Activated naive CD4-positive, alpha-beta T cell treated with Interleukin-2 at 50 U/mL for 16 hours (primary cell): ENCODE measurements at regions not wholly inside any gene's neighbourhood (a gene's known extent, or its start where the extent isn't known, plus 50 kb on each side); places are given as distances from the start of the nearest gene placed in this dataset.
"Not testable (repeated sequence)": the region's sequence is repeated elsewhere in the genome, so short reads cannot be mapped to it uniquely, and the experiment has no call there.

Source experiments
- DNase-seq: peaks from one replicate; pipeline ENCODE4 v3.0.0-alpha.2; 2020

DNA sequence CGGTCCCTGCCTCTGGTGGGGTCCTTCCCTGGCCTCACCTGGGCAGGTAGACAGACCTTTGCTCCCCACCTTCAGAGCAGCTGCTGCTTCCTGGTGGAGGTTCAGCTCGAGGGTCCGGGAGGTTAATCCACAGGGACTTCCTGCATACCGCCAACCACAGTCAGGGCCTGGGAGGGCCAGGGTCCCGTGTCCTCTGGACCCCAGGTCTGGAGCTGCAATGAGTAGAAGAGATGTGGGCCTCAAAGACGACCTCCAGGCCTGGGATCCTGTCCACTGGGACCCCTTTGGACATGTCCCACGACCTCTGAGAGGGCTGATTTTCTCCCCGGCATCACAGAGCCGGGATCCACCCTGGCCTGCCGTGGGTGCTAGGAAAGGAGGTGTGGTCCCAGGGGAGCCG lies 223.3 kb upstream of the TCERG1L start:
- no peak for DNase-seq

DNA sequence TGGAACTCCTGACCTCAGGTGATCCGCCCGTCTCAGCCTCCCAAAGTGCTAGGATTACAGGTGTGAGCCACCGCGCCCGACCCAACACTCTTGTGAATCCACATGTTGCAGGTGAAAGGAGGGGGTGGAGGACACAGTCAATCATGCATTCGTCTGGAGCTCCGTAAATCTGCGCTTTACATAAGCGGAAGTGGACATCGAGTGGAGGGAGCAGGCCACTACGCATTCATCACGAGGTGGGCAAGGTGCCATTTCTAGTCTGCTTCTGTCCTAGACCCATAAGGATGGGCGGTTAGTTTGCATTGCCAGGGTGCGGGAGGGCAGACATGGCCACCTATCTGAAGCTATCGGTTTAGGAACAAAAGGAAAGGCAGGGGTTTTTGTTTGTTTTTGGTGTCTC lies 225.2 kb upstream of the TCERG1L start:
- no peak for DNase-seq

DNA sequence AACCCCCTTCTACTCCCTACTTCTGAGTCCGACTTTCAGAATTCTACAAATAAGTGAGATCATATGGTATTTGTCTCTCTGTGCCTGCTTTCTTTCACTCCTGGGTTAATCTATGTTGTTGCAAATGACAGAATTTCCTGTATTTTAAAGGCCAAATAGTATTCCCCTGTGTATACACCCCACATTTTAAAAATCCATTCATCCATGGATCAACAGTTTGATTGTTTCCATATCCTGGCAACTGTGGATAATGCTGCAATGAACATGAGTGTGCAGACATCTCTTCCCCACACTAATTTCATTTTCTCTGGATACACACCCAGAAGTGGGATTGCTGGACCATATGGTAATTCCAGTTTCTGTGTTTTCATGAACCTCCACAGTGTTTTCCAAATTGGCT lies 225.8 kb upstream of the TCERG1L start:
- no peak for DNase-seq

DNA sequence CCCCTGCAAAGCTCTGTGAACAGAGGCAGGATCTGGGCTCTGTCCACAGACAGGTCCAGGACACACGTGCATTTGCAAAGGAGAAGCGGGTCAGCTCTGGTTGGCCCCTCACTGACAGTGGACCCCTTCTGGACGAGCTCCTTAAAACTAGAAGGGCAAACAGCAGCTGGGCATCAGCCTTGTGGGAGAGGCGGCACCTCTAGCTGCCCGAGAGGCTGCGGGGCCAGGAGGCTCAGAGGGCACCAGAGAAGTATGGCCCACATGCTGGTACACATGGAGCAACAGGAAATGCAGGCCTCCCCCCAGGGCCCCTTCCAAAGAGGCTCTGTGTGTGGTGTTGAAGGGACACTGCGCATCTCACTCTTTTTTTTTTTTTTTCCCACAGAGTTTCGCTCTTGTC lies 233.0 kb upstream of the TCERG1L start:
- no peak for DNase-seq

DNA sequence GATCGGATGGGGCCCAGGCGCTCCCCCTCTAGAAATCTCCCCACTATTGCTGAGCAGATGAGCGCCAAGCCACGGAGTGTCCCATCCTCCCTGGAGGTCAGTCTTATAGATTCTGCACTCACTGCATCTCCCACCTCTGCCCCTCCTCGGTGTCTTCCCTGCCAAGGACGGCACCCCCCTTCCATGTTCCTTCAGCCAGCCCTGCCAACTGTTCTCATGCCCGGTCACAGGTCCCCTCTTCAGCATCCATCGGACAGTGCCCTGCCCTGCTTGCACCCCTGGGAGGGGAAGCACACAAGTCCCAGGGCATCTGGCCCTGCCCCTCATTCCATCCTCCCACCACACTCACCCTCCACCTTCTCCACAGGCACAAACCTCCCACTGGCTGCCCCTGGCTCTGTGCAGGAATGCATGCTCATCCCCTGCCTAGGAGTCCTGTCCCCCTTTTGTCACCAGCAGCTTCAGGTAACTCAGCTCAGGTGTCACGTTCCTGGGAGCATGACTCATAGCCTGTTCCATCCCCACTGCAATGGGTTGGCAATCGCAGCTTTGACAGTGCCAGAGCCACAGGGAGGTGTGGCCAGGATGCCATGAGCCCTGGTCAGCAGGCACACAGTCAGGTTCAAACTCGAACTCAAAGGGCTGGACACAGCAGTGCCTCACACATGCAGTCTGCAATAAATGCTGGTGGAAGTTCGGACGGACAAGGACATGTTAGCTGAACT lies 234.7 kb upstream of the TCERG1L start:
- DNase-seq = no peak

DNA sequence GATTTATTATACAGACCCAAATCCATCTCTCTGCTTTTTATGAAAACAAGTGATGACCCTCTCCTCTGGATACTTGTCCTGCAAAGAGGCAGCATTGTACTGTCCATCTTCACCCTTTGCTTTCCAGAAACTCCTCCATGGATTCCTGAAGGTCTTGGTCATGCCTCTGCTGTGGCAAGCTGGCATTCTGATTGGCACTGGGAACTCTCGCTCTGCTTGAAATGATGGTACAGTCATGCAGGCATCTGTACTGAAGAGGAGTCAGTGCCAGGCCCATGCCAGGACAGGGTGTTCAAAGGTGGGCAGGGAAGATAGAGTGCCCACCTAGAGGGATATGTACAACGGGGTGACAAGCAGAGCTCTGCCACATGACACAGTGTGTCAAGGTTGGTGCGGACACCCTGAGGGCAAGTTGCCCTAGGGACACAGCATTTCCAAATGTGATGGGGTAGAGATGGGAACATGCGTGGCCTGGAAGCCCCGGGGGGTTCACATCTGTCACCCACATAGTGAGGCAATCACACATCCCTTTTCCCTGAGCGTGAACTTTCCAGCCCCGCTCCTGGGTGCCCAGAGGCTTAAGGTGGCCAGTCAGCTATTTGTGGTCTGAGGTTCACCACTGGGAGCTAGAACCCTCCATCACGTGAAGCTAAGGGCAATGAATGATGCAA lies 235.7 kb upstream of the TCERG1L start:
- no peak for DNase-seq

DNA sequence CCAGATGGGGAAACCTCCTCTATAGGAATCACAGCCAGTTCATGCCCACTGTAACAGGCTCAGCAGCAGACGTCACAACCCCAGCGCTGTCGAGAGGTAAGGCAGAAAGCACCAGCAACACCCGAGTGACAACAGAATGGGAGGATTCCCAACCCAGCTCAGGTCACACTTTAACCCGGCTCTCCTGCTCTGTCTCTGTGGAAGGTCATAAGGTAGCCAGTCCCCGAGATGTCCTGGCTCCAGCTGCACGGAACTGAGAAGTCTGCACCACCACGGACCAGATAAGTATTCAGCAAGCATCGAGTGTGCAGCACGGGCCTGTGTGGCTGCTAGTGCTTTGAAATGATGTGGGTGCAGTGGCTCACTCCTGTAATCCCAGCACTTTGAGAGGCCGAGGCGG lies 236.7 kb upstream of the TCERG1L start:
- no peak for DNase-seq

DNA sequence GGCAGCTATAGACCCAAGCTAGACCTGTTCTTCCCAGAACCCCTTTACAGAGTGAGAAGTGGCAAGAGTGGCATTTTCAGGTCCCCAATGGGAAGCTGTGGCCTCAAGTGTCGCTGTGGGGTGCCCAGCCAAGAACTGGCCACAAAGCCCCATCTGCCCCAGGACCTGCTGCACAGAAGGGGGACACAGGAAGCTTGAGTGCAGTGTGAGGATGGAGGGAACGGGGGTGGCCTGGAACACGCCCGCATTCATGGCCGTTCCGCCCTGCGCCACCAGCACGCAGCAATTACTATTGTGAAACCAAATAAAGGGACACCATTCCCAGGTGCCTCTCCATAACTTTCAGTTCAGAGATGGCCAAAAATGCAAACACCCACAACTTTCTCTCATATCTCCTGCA lies 237.6 kb upstream of the TCERG1L start:
- DNase-seq = no peak

DNA sequence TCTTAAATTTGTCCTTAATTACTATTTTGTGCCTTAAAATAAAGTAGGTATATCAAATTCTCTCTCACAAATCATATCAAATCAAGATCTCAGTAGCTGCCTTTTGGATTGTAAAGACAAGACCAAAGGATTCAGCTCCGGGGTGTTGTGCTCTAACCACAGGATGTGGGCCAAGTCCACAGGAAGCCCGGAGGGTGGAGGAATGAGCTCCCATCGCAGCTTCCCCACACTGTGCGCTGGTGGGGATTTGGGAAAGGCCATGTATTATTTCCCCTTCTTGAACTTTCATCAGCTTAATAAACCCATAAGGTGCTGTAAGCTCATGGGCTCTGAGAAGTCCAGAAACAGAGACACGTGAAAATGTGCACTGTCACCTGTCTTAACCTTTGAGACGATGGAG lies 241.6 kb upstream of the TCERG1L start:
- no peak for DNase-seq

DNA sequence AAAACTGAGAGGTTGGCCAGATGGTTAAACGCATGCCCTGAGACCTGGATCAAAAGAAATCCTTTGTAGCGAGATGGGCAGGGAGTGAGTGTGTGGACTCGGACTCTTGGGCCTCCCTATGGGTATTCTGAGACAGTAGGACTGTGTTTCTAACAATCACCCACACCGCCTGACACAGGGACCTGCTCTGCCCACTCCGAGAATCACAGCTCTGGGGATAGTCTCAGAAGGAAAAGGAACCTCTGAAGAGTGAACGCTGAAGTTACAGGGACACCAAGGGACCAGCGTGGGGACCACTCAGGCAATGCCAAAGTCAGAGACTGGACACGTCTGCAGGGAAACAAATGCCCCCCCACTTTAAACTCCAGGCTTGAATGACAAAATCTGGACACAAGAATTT lies 242.1 kb upstream of the TCERG1L start:
- DNase-seq = no peak

DNA sequence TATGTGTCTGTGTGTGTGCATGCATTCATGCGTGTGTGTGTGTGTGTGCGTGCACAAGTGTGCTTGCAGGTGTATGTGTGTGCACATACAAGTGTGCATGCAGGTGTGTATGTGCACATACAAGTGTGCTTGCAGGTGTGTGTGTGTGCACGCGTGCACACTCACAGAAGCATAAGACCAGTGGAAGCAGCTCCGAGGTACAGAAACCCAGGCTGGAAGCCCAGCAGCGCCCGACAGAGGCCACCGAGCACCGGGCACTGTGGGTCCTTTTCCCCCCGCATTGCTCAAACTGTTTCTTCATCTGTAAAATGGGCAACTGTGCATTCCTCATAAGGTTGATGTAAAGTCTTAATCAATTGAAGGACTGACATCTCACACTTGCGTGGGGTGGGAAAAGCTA lies 243.3 kb upstream of the TCERG1L start:
- DNase-seq = no peak

DNA sequence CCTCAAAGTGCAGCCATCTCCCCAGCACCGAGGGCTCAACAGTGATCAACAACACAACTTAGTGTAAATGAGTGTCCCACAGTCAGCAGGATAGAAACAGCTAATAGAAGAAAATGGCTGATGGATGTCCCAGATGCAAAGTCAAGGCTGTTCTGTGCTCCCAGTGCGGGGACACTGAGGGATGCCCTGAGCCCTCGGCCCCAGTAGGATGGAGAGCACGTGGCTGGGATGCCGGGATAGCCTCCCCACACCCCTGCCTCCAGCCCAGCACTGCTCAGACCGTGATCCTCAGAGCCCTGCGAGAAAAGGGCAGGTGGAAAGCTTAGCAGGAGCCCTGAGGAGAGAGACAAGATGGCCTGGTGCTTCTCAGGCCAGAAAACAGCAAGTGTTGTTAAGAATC lies 243.9 kb upstream of the TCERG1L start:
- no peak for DNase-seq

DNA sequence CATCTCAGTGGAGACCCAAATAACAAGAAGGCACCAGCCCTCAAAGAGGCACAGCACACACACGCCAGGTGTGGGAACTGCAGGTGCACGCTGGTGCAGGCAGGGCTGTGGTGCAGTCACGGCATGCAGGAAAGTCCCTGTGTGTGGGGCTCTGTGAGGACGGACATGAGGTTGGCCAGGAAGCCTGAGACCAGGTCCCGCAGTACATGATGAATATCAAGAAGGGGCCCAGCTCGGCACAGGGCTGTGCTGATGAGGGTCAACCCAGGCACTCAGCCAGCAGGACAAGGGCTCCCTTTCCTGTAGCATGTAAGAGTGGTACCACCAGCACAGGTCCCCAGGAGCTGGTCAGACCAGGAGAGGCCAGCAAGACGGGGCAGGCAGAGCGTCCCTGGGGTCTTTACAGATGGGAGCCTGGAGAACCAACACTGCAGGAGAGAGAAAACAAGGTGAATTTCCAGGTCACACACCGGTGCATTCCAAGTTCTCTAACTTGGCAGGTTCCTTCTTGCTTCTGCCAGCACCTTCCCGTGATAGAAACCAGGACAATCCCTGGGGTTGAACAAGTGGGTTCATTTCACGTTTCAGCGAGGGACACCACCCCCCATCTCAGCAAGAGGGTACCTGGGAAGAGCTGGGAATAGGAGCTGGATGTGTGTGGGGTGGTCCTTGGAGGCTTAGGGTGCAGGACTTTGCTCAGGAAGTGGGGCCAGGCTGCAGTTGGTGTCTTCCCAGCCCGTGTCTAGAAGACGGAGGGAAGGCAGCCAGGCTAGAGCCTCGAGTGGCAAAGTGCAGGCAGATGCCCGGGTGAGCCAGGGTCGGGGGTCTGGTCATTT lies 244.8 kb upstream of the TCERG1L start:
- no peak for DNase-seq

DNA sequence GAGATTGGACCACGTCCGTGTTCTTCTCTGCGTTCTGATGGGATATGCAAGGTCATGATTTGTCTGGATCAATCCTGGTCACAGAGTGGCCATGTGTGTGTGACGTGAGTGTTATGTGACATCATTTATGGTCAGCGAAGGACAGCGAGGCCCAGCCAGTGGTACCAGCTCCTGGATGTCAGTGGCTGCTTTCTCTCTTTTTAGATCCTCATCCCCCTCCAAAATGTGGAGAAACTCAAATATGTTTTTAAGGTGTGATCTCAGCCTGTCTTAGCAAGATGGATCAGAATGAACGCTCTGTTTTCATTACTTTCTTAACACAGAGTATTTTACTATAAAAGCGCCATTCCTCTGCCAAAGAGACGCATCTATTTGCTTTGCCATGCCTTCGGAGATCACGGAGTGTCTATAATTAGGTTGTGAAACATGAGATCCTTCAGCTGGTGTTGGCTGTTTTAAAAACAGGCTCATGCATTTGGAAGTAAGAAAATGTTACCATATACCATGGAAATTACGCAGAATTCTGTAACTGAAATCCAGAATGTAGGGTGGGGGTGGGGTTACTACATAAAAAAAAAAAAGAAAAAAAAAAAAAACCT lies 245.5 kb upstream of the TCERG1L start:
- no peak for DNase-seq

DNA sequence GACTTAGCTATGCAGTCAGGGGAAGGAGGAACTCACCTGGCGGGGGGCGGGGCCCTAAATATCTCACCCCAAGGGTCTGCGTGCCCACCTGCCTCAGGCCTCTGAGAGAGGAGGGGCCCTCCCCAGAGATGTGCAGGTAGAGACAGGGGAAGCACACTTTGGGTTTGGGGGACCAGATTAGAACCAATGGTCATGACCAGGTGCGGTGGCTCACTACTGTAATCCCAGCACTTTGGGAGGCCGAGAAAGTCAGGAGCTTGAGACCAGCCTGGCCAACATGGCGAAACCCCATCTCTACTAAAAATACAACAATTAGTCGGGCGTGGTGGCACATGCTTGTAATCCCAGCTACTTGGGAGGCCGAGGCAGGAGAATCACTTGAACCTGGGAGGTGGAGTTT lies 246.4 kb upstream of the TCERG1L start:
- DNase-seq = not testable (repeated sequence)

DNA sequence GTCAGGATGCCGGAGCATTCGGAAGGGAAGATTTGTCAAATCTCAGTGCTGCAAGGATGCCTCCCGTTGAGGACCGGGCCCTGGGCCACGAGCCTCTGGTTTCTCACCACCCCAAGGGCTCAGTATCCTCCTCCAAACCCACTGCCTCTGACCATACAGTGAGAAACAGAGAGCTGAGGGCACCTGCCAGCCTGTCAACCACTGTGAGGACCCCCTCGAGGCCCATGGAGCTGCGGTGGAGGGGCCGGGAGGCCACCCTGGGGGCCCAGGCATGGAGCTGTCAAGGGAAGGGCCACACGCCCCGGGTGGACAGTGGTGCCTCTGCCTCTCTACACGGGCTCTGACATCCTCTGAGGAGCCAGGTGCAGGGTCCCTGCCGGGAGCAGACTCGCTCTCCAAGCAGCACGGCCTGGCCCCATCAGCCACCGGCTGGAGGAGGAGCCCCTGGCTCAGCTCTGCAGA lies 248.0 kb upstream of the TCERG1L start:
- no peak for DNase-seq

DNA sequence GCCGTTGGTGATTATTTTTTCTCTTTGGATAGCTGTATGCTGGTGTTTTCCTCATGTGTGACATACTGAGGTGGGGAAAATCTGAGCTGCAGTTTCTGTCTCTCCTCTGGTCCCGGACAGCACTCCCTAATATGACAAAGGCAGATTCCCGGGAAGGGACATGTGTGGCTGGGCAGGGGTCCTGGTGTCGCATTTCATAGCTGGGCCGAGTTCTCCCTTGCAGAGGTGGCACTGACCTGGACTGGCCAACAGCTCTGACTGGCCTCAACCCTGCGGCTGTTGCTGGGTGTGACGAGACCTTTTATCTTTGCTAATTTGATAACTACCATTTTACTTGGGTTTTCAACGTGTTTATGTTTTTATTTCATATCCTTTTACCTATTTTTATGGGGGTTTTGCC lies 248.6 kb upstream of the TCERG1L start:
- DNase-seq = no peak

DNA sequence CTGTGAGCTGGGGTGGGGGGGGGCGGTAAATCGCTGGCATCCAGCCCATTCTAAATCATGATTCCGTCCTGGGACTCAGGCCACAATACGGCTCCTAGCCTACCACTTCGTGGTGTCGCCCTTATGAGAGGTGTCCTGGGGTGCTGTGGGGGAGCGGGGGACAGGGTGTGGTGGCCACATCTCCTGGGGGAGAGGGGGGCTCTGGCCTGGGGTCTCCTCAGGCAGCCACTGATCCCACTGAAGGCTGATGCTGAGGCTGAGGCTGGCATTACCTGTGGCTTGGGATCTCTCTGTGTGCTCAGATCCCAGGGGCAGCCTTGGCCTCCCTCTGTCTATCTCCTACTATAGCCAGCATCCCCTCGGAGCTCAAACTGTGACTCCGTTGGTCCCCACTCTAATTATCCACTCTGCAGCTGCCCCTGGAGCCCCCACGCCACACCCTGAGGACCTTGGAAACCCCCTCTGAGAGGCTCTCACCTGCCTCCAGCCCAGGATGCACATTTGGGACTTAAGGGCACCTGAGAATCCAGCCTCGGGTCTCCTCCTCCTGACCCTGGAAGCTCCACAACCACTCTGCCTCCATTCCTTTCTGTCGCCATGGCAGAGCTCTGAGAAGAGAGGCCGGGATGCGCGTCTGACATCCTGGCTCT lies 249.3 kb upstream of the TCERG1L start:
- no peak for DNase-seq

DNA sequence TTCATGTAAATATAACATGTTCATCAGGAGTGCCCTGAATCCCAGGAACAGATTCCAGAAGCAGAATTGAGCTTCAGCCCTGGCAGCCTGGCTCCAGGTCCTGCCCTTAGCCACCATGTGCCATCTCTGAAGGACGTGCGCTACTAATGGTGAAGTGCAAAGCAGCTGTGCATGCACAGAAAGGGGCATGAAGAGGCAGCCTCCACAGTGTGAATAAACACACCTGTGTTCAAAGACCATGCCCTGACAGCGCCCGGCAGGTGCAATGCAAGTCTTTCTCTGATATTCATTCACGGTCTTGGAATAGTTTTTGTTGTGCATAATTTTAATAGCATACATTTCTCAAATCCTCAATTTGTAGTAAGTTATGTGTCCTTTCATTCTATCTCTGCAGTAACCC lies 250.4 kb upstream of the TCERG1L start:
- no peak for DNase-seq

DNA sequence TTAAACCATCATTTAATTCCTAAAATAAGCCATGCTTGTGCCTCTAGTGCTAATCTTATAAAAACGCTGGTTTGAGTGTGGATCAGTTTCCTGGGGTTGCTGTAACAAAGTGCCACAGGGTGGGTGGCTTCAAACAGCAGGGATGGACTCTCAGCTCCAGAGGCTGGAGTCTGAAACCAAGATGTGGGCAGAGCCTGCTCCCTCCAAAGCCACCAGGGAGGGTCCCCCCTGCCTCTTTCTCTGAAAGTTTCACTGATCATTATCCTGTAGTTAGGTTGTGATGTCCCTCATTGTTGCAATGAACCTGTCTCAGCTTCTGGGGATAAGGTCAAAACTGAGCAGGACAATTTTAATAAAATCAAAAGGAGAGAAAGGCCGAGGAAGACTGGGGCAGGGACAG lies 251.9 kb upstream of the TCERG1L start:
- DNase-seq = no peak

DNA sequence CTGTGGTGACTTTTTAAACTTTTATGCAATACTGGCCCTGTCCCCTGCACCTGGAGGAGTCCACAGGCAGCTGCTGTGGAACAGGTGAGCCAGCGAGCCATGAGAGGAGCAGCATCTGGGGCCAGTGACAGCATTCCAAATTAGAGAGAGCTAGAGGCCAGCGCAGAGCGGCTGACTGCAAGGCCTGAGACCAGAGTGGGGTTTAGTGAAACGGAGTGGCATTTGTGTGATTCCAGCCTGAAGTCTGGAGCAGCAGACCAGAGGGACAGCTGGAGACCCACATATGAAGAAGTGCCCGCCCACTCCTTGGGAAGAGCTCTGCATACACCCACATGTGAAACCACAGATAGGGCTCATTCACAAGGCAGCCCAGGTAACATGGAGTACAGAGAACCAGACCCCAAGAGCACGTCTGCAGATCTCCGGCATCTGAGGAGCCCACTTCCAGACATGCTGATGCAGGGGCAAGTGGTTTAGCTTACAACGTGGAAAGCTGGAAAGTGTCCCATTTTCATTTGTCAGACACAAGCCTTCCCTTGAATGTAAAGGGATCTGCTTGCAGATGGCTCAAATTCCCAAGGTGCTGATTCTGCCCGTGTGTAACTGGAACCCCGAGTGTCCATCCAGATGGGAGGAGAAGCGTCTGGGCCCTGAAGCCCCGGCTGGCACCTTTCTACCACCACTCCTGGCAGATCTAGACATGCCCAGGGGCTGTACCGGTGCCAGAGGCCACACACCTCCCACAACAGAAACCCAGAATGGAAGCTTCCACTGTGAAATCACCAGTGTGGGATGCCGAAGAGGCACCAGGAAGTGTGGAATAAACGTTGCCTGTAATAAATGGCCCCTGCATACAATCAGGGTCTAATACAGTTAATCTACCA lies 256.0 kb upstream of the TCERG1L start:
- no peak for DNase-seq

DNA sequence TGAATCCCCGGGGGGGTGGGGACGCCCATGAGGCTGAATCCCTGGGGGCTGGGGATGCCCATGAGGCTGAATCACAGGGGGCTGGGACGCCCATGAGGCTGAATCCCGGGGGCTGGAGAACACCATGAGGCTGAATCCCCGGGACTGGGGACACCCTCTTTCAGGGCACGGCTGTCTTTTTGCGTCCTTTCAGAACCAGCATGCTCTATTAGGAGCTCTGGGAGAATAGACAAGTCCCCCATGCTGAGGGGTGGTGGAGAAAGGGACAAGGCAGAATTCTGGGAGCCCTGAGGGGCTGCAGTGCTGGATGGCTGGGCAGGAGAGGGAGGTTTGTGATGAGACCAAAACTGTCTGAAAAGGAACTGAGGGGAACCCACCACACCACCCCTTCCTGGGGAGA lies 257.3 kb upstream of the TCERG1L start:
- no peak for DNase-seq
